ENCODE measurements at regions not wholly inside any gene's neighbourhood (a gene's known extent, or its start where the extent isn't known, plus 50 kb on each side); places are given as distances from the start of the nearest gene placed in this dataset.

- no peaks in the 10 kb centered on the region for H4K20me1 ChIP-seq (ENCODE audit: insufficient read depth, low read length)
- H3K4me1 ChIP-seq (ENCODE audit: insufficient read depth, low read length, severe bottlenecking) = no peaks in the 10 kb centered on the region
- no peaks in the 10 kb centered on the region for H3K27me3 ChIP-seq (ENCODE audit: insufficient read depth, low read length)
- no peak overlapping the region for H3K4me2 ChIP-seq (ENCODE audit: low read length)
- no peaks in the 10 kb centered on the region for H3K9me2 ChIP-seq (ENCODE audit: low read depth, low read length)
- no peak overlapping the region for H3K9ac ChIP-seq (ENCODE audit: low read length)
- no peaks in the 10 kb centered on the region for H3K9me3 ChIP-seq (ENCODE audit: low read length)
- no peaks in the 10 kb centered on the region for H3F3A ChIP-seq (ENCODE audit: insufficient read depth, low read length)
- no peaks in the 10 kb centered on the region for H3K79me2 ChIP-seq (ENCODE audit: insufficient read depth, low read length)
- H3K36me3 ChIP-seq (ENCODE audit: insufficient read depth, low read length) = no peaks in the 10 kb centered on the region
- no peak overlapping the region for H2AFZ ChIP-seq (ENCODE audit: low read length)
- H3K27ac ChIP-seq (ENCODE audit: low read depth, low read length, poor library complexity, severe bottlenecking) = no peak overlapping the region
- no peak for TF ChIP-seq CTCF (IDR thresholded peaks at IDR 0.05; ENCODE audit: low read length)
- no peak for TF ChIP-seq EZH2 (IDR thresholded peaks at IDR 0.05; ENCODE audit: borderline replicate concordance, low read length)
- H3K4me3 ChIP-seq (ENCODE audit: low read depth, low read length, poor library complexity, severe bottlenecking) = no peak overlapping the region
Measured at GRCh38 chr5:175357995-175358394, 86.0 kb downstream of the DRD1 start.

DNA sequence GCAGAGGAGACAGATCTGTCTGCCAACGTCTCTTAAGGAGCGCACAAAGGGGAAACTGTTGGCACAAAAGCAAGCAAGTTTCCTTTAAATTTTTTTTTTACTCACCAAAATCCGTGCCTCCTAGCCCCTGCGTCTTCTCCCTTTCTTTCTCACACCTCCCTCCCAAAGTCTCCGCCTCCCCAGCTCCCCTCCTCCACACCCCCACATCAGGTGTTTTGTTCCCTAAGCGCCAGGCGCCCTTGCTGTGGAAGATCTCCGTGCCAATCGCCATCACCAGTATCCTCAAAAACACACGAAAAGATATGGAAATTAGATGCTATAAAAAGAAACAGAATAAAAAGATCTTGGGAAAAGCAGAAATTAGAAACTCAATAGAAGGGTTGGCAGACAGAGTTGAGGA lies 87.6 kb downstream of the DRD1 start:
- Histone ChIP-seq H2AFZ (ENCODE audit: low read length) (no peak overlapping the region), H3K27me3 (ENCODE audit: insufficient read depth, low read length) (no peaks in the 10 kb centered on the region), H3K4me2 (ENCODE audit: low read length) (no peak overlapping the region), H3K9me2 (ENCODE audit: low read depth, low read length) (no peaks in the 10 kb centered on the region), H3K36me3 (ENCODE audit: insufficient read depth, low read length) (no peaks in the 10 kb centered on the region), H3K9ac (ENCODE audit: low read length) (no peak overlapping the region), H3K9me3 (ENCODE audit: low read length) (no peaks in the 10 kb centered on the region), H3K27ac (ENCODE audit: low read depth, low read length, poor library complexity, severe bottlenecking) (no peak overlapping the region), H3K4me1 (ENCODE audit: insufficient read depth, low read length, severe bottlenecking) (no peaks in the 10 kb centered on the region), H3K4me3 (ENCODE audit: low read depth, low read length, poor library complexity, severe bottlenecking) (no peak overlapping the region), H4K20me1 (ENCODE audit: insufficient read depth, low read length) (no peaks in the 10 kb centered on the region), H3K79me2 (ENCODE audit: insufficient read depth, low read length) (no peaks in the 10 kb centered on the region), H3F3A (ENCODE audit: insufficient read depth, low read length) (no peaks in the 10 kb centered on the region)
- TF ChIP-seq CTCF (IDR thresholded peaks at IDR 0.05; ENCODE audit: low read length) = no peak
- no peak for TF ChIP-seq EZH2 (IDR thresholded peaks at IDR 0.05; ENCODE audit: borderline replicate concordance, low read length)

DNA sequence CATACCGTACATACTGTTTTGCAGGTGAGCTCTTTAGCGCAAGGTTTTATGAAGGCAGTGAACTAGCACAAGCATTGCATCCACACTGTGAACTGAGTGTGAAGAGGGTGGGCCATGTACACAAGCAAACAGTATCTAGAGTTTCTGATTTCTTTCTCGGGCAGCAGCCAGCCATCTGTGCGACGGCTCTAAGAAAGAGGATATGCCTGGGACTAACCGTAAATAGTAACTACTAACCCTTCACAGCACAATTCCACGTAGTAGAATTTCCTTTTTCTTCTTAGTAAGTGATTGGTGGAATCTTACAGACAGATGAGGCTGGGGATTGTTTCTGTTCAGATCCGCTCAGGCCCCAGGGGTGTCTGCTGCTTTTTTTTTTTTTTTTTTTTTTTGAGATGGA lies 89.0 kb downstream of the DRD1 start:
- no peaks in the 10 kb centered on the region for H3F3A ChIP-seq (ENCODE audit: insufficient read depth, low read length)
- no peak overlapping the region for H2AFZ ChIP-seq (ENCODE audit: low read length)
- no peak overlapping the region for H3K4me3 ChIP-seq (ENCODE audit: low read depth, low read length, poor library complexity, severe bottlenecking)
- TF ChIP-seq EZH2 (IDR thresholded peaks at IDR 0.05; ENCODE audit: borderline replicate concordance, low read length) (no peak), CTCF (IDR thresholded peaks at IDR 0.05; ENCODE audit: low read length) (no peak)
- no peaks in the 10 kb centered on the region for H3K79me2 ChIP-seq (ENCODE audit: insufficient read depth, low read length)
- no peaks in the 10 kb centered on the region for H4K20me1 ChIP-seq (ENCODE audit: insufficient read depth, low read length)
- H3K9me2 ChIP-seq (ENCODE audit: low read depth, low read length) = no peaks in the 10 kb centered on the region
- H3K9me3 ChIP-seq (ENCODE audit: low read length) = no peaks in the 10 kb centered on the region
- no peaks in the 10 kb centered on the region for H3K4me1 ChIP-seq (ENCODE audit: insufficient read depth, low read length, severe bottlenecking)
- H3K27ac ChIP-seq (ENCODE audit: low read depth, low read length, poor library complexity, severe bottlenecking) = no peak overlapping the region
- H3K4me2 ChIP-seq (ENCODE audit: low read length) = no peak overlapping the region
- H3K36me3 ChIP-seq (ENCODE audit: insufficient read depth, low read length) = no peaks in the 10 kb centered on the region
- H3K9ac ChIP-seq (ENCODE audit: low read length) = no peak overlapping the region
- H3K27me3 ChIP-seq (ENCODE audit: insufficient read depth, low read length) = no peaks in the 10 kb centered on the region

Measured in OCI-LY1 (cell line).